Activated T-helper 17 cell treated with anti-CD3 and anti-CD28 coated beads, Interleukin-2, amount 50 U/mL, for 72 hours (primary cell): ENCODE measurements at regions not wholly inside any gene's neighbourhood (a gene's known extent, or its start where the extent isn't known, plus 50 kb on each side); places are given as distances from the start of the nearest gene placed in this dataset.
"Not testable (repeated sequence)": the region's sequence is repeated elsewhere in the genome, so short reads cannot be mapped to it uniquely, and the experiment has no call there.

Source experiments
- ATAC-seq: fragments of 150-1000 bp; cut with Tn5 transposase; replicated peaks from 2 replicates; pipeline ENCODE4 v1.10.0; 2021; ENCODE audit warnings: mild to moderate bottlenecking, moderate library complexity
- H3K27ac Mint-ChIP-seq: one replicate; pipeline ENCODE4 v1.8.0; 2022; ENCODE audit warnings: mixed read lengths
- H3K27me3 Mint-ChIP-seq: one replicate; pipeline ENCODE4 v1.8.0; 2022; ENCODE audit warnings: mixed read lengths
- H3K36me3 Mint-ChIP-seq: one replicate; pipeline ENCODE4 v1.8.0; 2022; ENCODE audit warnings: low read depth, mild to moderate bottlenecking, mixed read lengths
- H3K4me1 Mint-ChIP-seq: one replicate; pipeline ENCODE4 v1.8.0; 2022; ENCODE audit warnings: mixed read lengths
- H3K4me3 Mint-ChIP-seq: one replicate; pipeline ENCODE4 v1.8.0; 2022; ENCODE audit warnings: mild to moderate bottlenecking, mixed read lengths
- H3K9me3 Mint-ChIP-seq: one replicate; pipeline ENCODE4 v1.8.0; 2022; ENCODE audit warnings: mixed read lengths

DNA sequence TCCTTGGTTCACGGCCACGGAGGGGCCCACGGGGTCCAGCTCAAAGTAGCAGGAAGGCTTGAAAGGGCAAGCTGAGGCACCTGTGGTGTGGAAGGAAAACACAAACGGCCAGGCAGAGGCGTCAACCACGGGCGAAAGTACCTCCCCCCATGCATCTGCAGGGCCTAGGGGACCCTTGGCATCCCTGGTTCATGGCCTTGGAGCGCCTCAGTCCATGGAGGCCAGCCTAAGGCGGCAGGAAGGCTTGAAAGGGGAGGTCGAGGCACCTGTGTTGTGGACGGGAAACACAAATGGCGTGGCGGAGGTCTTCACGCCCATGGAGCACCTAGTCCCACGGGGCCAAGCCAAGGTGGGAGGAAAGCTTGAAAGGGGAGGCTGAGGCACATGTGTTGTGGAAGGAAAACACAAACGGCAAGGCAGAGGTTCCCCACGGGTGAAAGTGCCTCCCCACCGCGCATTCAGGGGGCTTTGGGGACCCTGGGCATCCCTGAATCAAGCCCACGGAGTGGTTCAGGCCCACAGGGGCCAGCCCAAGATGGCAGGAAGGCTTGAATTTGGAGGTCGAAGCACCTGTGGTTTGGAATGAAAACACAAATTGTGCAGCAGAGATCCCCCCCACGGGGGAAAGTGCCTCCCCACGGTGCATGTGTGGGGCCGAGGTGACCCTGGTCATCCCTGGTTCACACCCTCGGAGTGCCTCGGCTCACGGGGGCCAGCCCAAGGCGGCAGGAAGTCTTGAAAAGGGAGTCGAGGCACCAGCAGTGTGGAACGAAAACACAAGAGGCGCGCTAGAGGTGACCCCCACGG, 380.8 kb downstream of the ALG10 start:
- no peaks in the 10 kb centered on the region for H3K36me3 Mint-ChIP-seq
- no peak for ATAC-seq
- H3K9me3 Mint-ChIP-seq, result peaks cover 15% of the 10 kb centered on the region
- no peaks in the 10 kb centered on the region for H3K27me3 Mint-ChIP-seq
- H3K27ac Mint-ChIP-seq, result no peak overlapping the region
- no peak overlapping the region for H3K4me3 Mint-ChIP-seq
- H3K4me1 Mint-ChIP-seq, result no peaks in the 10 kb centered on the region

DNA sequence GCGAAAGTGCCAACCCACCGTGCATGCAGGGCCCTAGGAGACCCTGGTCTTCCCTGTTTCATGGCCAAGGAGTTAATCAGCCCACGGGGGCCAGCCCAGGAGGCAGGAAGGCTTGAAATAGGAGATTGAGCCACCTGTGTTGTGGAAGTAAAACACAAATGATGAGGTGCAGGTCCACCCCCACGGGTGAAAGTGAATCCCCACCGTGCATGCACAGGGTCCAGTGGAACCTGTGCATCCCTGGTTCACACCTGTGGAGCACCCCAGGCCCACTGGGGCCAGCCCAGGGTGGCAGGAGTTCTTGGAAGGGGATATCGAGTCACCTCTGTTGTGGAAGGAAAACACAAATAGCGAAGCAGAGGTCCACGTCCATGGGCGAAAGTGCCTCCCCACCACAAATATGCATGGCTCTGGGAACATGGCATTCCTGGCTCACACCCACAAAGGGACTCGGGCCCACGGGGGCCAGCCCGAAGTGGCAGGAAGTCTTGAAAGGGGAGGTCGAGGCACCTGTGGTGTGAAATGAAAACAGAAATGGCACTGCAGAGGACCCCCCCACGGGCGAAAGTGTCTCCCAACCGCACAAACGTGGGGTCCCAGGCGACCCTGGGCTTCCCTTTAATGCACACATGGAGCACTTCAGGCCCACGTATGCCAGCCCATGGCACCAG, 381.5 kb downstream of the ALG10 start:
- Mint-ChIP-seq H3K4me1 (no peaks in the 10 kb centered on the region), H3K9me3 (peaks cover 15% of the 10 kb centered on the region), H3K27ac (no peak overlapping the region), H3K36me3 (no peaks in the 10 kb centered on the region), H3K27me3 (no peaks in the 10 kb centered on the region), H3K4me3 (no peak overlapping the region)
- ATAC-seq, result no peak

DNA sequence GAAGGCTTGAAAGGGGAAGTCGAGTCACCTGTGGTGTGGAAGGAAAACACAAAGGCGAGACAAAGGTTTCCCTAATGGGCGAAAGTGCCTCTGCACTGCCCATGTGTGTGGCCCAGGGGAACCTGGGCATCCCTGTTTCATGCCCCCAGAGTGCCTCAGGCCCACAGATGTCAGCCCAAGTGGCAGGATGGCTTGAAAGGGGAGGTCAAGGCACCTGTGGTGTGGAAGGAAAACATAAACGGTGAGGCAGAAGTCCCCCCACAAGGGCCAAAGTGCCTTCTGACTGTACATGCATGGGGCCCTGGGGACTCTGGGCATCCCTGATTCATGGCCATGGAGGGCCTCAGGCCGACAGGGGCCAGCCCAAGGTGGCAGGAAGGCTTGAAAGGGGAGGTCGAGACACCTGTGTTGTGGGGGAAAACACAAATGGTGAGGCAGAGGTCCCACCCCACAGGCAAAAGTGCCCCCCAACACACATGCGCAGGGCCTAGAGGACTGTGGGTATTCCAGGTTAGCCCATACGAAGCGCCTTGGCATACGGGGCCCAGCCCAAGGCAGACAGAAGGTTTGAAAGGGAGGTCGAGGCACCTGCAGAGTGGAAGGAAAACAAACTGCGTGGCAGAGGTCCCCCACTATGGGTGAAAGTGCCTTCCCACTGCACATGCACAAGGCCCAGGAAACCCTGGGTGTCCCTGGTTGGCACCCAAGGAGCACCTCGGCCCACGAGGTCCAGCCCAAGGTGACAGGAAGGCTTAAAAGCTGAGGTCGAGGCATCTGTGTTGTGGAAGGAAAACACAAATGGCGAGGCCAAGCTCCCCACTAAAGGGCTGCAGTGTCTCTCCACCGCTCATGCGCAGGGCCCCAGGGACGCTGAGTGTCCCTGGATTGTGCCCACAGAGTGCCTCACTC, 382.3 kb downstream of the ALG10 start:
- no peaks in the 10 kb centered on the region for H3K36me3 Mint-ChIP-seq
- H3K4me1 Mint-ChIP-seq, result no peaks in the 10 kb centered on the region
- peaks cover 18% of the 10 kb centered on the region for H3K9me3 Mint-ChIP-seq
- no peak for ATAC-seq
- H3K4me3 Mint-ChIP-seq, result no peak overlapping the region
- H3K27ac Mint-ChIP-seq, result no peak overlapping the region
- H3K27me3 Mint-ChIP-seq, result no peaks in the 10 kb centered on the region

DNA sequence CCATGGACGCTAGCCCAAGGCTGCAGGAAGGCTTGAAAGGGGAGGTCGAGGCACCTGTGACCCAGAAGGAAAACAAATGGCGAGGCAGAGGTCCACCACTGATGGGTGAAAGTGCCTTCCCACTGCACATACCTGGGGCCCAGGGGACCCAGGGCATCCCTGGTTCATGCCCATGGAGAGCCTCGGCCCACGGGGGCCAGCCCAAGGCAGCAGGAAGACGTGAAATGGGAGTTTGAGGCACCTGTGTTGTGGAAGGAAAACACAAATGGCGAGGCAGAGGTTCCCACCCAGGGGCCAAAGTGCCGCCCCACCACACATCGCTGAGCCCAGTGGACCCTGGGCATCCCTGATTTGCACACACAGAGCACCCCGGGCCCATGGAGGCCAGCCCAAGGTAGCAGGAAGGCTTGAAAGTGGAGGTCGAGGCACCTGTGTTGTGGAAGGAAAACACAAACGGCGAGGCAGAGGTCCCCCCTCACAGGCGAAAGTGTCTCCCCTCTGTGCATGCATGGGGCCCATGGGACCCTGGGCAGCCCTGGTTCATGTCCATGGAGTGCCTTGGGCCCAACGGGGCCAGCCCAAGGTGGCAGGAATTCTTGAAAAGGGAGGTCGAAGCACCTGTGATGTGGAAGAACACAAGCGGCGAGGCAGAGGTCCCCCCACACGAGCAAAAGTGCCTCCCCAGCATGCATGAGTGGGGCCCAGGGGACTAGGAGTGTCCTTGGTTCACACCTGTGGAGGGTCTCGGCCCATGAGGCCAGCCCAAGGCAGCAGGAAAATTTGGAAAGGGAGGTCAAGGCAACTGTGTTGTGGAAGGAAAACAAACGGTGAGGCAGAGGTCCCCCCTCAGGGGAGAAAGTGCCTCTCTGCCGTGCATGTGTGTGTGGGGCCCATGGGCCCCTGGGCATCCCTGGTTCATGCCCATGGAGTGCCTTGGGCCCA, 383.3 kb downstream of the ALG10 start:
- Mint-ChIP-seq H3K27ac (no peak overlapping the region), H3K27me3 (no peaks in the 10 kb centered on the region), H3K9me3 (peaks cover 20% of the 10 kb centered on the region), H3K4me3 (no peak overlapping the region), H3K36me3 (no peaks in the 10 kb centered on the region), H3K4me1 (no peaks in the 10 kb centered on the region)
- no peak for ATAC-seq

DNA sequence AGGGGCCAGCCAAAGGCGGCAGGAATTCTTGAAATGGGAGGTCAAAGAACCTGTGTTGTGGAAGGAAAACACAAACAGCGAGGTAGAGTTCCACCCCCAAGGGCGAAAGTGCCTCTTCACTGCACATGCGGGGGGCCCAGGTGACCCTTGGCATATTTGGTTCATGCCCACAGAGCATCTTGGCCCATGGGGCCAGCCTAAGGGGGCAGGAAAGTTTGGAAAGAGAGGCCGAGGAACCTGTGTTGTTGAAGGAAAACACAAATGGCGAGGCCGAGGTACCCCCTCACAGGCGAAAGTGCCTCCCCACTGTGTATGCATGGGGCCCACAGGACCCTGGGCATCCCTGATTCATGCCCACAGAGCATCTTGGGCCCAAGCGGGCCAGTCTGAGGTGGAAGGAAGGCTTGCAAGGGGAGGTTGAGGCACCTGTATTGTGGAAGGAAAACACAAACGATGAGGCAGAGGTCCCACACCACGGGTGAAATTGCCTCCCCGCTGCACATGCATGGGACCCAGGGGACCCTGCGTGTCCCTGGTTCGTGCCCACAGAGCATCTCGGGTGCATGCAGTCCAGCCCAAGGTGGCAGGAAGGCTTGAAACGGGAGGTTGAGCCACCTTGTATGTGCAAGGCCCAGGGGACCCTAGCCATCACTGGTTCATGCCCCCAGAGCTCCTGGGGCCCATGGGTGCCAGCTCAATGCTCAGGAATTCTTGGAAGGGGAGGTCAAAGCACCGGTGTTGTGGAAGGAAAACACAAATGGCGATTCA, 384.1 kb downstream of the ALG10 start:
- Mint-ChIP-seq H3K4me1 (no peaks in the 10 kb centered on the region), H3K27me3 (no peaks in the 10 kb centered on the region), H3K27ac (no peak overlapping the region), H3K4me3 (no peak overlapping the region), H3K36me3 (no peaks in the 10 kb centered on the region), H3K9me3 (peaks cover 22% of the 10 kb centered on the region)
- no peak for ATAC-seq

DNA sequence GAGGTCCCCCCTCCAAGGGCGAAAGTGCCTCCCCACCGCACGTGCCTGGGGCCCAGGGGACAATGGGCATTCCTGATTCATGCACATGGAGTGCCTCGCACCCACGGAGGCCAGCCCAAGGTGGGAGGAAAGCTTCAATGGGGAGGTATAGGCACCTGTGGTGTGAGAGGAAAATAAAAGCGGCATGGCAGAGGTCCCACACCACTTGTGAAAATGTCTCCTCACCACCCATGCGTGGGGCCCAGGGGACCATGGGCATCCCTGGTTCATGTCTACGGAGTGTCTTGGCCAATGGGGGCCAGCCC, 384.7 kb downstream of the ALG10 start:
- Mint-ChIP-seq H3K27ac (no peak overlapping the region), H3K4me3 (no peak overlapping the region), H3K27me3 (no peaks in the 10 kb centered on the region), H3K36me3 (no peaks in the 10 kb centered on the region), H3K4me1 (no peaks in the 10 kb centered on the region), H3K9me3 (peaks cover 22% of the 10 kb centered on the region)
- no peak for ATAC-seq

DNA sequence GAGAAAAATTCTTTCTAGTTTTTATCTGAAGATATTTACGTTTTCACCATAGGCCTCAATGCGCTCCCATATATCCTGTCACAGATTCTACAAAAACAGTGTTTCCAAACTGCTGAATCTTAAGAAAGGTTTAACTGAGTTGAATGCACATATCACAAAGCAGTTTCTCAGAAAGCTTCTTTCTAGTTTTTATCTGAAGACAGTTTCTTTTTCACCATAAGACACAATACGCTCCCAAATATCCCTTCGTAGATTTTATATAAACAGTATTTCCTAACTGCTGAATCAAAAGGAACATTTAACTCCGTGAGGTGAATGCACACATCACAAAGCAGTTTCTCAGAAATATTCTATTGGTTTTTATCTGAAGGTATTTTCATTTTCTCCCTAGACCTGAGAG, 385.5 kb downstream of the ALG10 start:
- peaks cover 22% of the 10 kb centered on the region for H3K9me3 Mint-ChIP-seq

DNA sequence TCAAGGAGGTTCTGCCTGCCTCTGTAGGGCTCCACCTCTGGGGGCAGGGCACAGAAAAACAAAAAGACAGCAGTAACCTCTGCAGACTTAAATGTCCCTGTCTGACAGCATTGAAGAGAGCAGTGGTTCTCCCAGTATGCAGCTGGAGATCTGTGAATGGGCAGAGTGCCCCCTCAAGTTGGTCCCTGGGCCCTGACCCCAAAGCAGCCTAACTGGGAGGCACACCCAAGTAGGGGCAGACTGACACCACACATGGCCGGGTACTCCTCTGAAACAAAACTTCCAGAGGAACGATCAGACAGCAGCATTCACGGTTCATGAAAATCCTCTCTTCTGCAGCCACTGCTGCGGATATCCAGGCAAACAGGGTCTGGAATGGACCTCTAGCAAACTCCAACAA, 409.2 kb downstream of the ALG10 start:
- H3K4me1 Mint-ChIP-seq, H3K36me3 Mint-ChIP-seq, H3K4me3 Mint-ChIP-seq, H3K27me3 Mint-ChIP-seq, ATAC-seq, H3K27ac Mint-ChIP-seq: not testable (repeated sequence)
- H3K9me3 Mint-ChIP-seq, result peaks cover 14% of the 10 kb centered on the region

More for the DNA sequence above, 385.5 kb downstream of the ALG10 start:
- Mint-ChIP-seq H3K4me1 (no peaks in the 10 kb centered on the region), H3K36me3 (no peaks in the 10 kb centered on the region), H3K27ac (no peak overlapping the region), H3K27me3 (no peaks in the 10 kb centered on the region), H3K4me3 (no peak overlapping the region)
- ATAC-seq, result no peak
